GM21381 (cell line): ENCODE measurements at regions not wholly inside any gene's neighbourhood (a gene's known extent, or its start where the extent isn't known, plus 50 kb on each side); places are given as distances from the start of the nearest gene placed in this dataset.
"Not testable (repeated sequence)": the region's sequence is repeated elsewhere in the genome, so short reads cannot be mapped to it uniquely, and the experiment has no call there.

Experiments
- ATAC-seq: cut with Tn5 transposase; IDR thresholded peaks from one replicate; pipeline ENCODE4 v1.9.1; 2021; ENCODE audit warnings: mild to moderate bottlenecking, moderate library complexity; ENCODE audit not compliant: unreplicated experiment

- ATAC-seq: no peak
Observed at GRCh38 chr12:25615119-25615518, 62.0 kb upstream of the LMNTD1 start.

DNA sequence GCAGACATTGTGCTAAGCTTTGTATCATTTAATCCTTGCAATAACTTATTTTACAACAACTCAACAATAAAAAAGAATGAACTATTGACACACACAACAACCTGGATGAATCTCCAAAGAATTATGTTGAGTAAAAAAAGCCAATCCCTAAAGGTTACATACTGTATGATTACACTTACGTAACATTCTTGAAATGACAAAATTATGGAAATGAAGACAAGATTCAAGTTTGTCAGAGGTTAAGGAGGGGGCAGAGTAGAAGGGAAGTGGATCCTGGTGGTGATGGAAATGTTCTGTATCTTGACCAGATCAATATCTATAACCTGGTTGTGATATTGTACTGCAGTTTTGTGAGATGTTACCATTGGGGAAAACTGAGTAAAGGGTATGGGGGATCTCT, 63.2 kb upstream of the LMNTD1 start:
- no peak for ATAC-seq

- ATAC-seq: no peak
Observed at GRCh38 chr12:25617991-25618390, 64.9 kb upstream of the LMNTD1 start.

- ATAC-seq: no peak
Observed at GRCh38 chr12:25623816-25624215, 70.7 kb upstream of the LMNTD1 start.

GRCh38 chr12:25625146-25625545, 72.1 kb upstream of the LMNTD1 start:
- ATAC-seq: no peak

DNA sequence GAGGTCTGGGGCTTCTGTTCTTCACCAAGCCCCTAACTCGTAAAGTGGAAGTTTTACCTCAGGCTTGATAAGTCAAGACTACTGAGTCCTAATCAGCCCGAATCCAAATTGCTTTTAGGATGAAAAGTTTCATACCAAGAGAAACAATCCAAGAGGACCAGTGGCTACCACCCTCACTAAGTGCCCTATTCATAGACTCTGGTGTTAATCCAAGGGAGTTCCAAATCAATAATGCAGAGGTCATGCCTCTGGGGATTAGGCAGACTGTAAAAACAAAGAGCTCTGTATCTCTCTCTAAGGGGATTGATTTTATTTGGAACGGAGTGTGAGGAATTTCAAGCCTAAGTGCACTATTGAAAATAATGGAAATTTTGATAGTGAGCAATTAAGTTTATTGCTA, 76.3 kb upstream of the LMNTD1 start:
- no peak for ATAC-seq

GRCh38 chr12:25630735-25631515, 77.8 kb upstream of the LMNTD1 start:
- ATAC-seq: not testable (repeated sequence)

DNA sequence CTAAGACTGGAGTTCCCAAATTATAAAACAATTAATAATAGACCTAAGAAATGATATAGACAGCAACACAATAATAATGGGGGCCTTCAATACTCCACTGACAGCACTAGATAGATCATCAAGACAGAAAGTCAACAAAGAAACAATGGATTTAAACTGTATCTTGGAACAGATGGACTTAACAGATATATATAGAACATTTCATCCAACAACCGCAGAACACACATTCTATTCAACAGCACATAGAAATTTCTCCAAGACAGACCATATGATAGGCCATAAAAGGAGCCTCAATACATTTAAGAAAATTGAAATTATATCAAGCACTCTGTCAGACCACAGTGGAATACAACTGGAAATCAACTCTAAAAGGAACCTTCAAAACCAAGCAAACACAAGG, 80.1 kb upstream of the LMNTD1 start:
- ATAC-seq: not testable (repeated sequence)

- ATAC-seq: no peak
Observed at GRCh38 chr12:25637752-25638151, 84.7 kb upstream of the LMNTD1 start.

DNA sequence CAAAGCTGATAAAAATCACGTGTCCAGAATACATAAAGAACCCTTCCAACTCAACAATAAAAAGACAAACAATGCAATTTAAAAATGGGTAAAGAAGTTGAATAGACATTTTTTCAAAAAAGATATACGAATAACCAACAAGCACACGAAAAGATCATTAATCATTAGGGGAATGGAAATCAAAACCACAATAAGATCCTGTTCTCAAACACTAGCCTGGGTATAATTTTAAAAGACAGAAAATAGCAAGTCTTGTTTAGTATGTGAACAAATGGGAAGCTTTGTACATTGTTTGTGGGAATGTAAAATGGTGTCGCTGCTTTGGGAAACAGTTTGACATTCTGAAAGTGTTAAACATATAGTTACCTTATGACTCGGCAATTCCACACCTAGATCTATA, 86.3 kb upstream of the LMNTD1 start:
- ATAC-seq: no peak

GRCh38 chr12:25644979-25645378, 91.9 kb upstream of the LMNTD1 start:
- no peak for ATAC-seq

- ATAC-seq: no peak
Observed at GRCh38 chr12:25645427-25645826, 92.3 kb upstream of the LMNTD1 start.

- ATAC-seq: no peak
Observed at GRCh38 chr12:25651931-25652330, 98.8 kb upstream of the LMNTD1 start.

GRCh38 chr12:25652371-25652770, 99.3 kb upstream of the LMNTD1 start:
- no peak for ATAC-seq

GRCh38 chr12:25653487-25654175, 100.5 kb upstream of the LMNTD1 start:
- no peak for ATAC-seq

- ATAC-seq: no peak
Observed at GRCh38 chr12:25655702-25656101, 102.6 kb upstream of the LMNTD1 start.

- no peak for ATAC-seq
Observed at GRCh38 chr12:25659621-25660020, 106.5 kb upstream of the LMNTD1 start.

GRCh38 chr12:25670076-25671055, 117.3 kb upstream of the LMNTD1 start:
- ATAC-seq: no peak

GRCh38 chr12:25675808-25676207, 122.7 kb upstream of the LMNTD1 start:
- ATAC-seq: no peak

- ATAC-seq: no peak
Observed at GRCh38 chr12:25677232-25677937, 124.3 kb upstream of the LMNTD1 start.

DNA sequence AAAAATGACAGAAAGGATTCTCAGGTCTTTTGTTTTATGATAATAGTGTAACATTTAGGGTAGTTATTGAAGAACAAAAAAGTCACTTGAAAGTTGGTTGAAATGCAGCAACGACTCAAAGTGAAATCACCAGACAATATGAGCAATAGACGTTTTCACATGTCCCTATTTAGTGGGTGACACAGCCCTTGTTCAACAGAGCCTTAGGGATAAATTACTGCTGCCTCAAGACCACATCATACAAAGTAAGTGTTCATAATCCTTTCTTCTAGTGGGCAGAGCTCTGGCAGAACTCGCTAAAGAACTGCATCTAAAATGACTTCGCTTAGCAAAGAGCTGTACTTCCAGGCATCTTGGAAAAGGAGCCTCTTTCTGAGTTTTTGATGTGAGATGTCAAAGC, 128.5 kb upstream of the LMNTD1 start:
- no peak for ATAC-seq
